T-helper 2 cell treated with Interferon-gamma antibody and Interleukin-4, amounts not matched to agents 100 ng/mL and 5 ng/mL, for 36 hours (primary cell): ENCODE measurements at regions not wholly inside any gene's neighbourhood (a gene's known extent, or its start where the extent isn't known, plus 50 kb on each side); places are given as distances from the start of the nearest gene placed in this dataset.

Source experiments
- intact Hi-C: fragments of 100-400 bp; cut with micrococcal nuclease; formaldehyde crosslinking; loops from one replicate; pipeline ENCODE4 v1.15.1; 2023

- intact Hi-C loops, result loop anchor here (5.0 kb wide), 1 partner anchor 273 kb away; no protein-coding TSS in a partner anchor
Observed at GRCh38 chr22:45094825-45095224, 68.9 kb upstream of the NUP50 start.

- intact Hi-C loops, result loop anchor here (5.0 kb wide), 1 partner anchor 274 kb away; no protein-coding TSS in a partner anchor
Observed at GRCh38 chr22:45096256-45096907, 67.3 kb upstream of the NUP50 start.

GRCh38 chr22:45097061-45097460 is 66.7 kb upstream of the NUP50 start:
- intact Hi-C loops, result loop anchor here (5.0 kb wide), 1 partner anchor 275 kb away; no protein-coding TSS in a partner anchor

- intact Hi-C loops, result loop anchor here (5.0 kb wide), 1 partner anchor 276 kb away; no protein-coding TSS in a partner anchor
Observed at GRCh38 chr22:45098056-45098455, 65.7 kb upstream of the NUP50 start.

- intact Hi-C loops, result loop anchor here (5.0 kb wide), 1 partner anchor 278 kb away; no protein-coding TSS in a partner anchor
Observed at GRCh38 chr22:45099961-45100360, 63.8 kb upstream of the NUP50 start.

- intact Hi-C loops, result no loop called here
Observed at GRCh38 chr22:45101515-45102227, 62.1 kb upstream of the NUP50 start.

GRCh38 chr22:45102896-45103420 is 60.8 kb upstream of the NUP50 start:
- intact Hi-C loops, result no loop called here

GRCh38 chr22:45103756-45104155 is 60.0 kb upstream of the NUP50 start:
- intact Hi-C loops, result no loop called here

- intact Hi-C loops, result no loop called here
Observed at GRCh38 chr22:45104313-45104712, 59.4 kb upstream of the NUP50 start.

GRCh38 chr22:45105281-45105702 is 58.4 kb upstream of the NUP50 start:
- intact Hi-C loops, result no loop called here

GRCh38 chr22:45107671-45108070 is 56.1 kb upstream of the NUP50 start:
- intact Hi-C loops, result no loop called here

- intact Hi-C loops, result no loop called here
Observed at GRCh38 chr22:45112136-45112879, 51.4 kb upstream of the NUP50 start.
